RWPE2 (cell line): ENCODE measurements at regions not wholly inside any gene's neighbourhood (a gene's known extent, or its start where the extent isn't known, plus 50 kb on each side); places are given as distances from the start of the nearest gene placed in this dataset.

Source experiments
- ATAC-seq: fragments of 200-7000 bp; cut with Tn5 transposase; 3 replicates; pipeline ENCODE4 v1.9.1; 2021; ENCODE audit warnings: low read depth
- DNase-seq: peaks from one replicate; pipeline ENCODE4 v3.0.0-alpha.2; 2020; ENCODE audit warnings: low spot score
- H3K27ac ChIP-seq: fragments of 450-650 bp; 2 replicates; pipeline ENCODE4 v1.5.1; 2017; ENCODE audit warnings: mild to moderate bottlenecking; ENCODE audit not compliant: poor library complexity, severe bottlenecking
- H3K27me3 ChIP-seq: fragments of 250-450 bp; sonication (Bioruptor Pico); 2 replicates; pipeline ENCODE4 v1.5.1; 2021; ENCODE audit warnings: mild to moderate bottlenecking, moderate library complexity; ENCODE audit not compliant: insufficient read depth, poor library complexity, severe bottlenecking
- H3K36me3 ChIP-seq: fragments of 250-450 bp; sonication (Bioruptor Pico); 2 replicates; pipeline ENCODE4 v1.5.1; 2020; ENCODE audit warnings: low read depth, mild to moderate bottlenecking, moderate library complexity
- H3K4me1 ChIP-seq: fragments of 250-450 bp; sonication (Bioruptor Pico); 2 replicates; pipeline ENCODE4 v1.5.1; 2021; ENCODE audit warnings: mild to moderate bottlenecking, moderate library complexity; ENCODE audit not compliant: insufficient read depth, poor library complexity, severe bottlenecking
- H3K4me3 ChIP-seq: fragments of 250-450 bp; sonication (Bioruptor Pico); 2 replicates; pipeline ENCODE4 v1.5.1; 2021; ENCODE audit warnings: mild to moderate bottlenecking, moderate library complexity; ENCODE audit not compliant: severe bottlenecking
- H3K9me3 ChIP-seq: fragments of 250-450 bp; sonication (Bioruptor Pico); 2 replicates; pipeline ENCODE4 v1.5.1; 2021; ENCODE audit warnings: mild to moderate bottlenecking, moderate library complexity; ENCODE audit not compliant: severe bottlenecking
- CTCF ChIP-seq: fragments of 450-650 bp; IDR thresholded peaks from one replicate; pipeline ENCODE4 v1.5.1; 2017; ENCODE audit warnings: mild to moderate bottlenecking, moderate library complexity; ENCODE audit not compliant: poor library complexity, severe bottlenecking

DNA sequence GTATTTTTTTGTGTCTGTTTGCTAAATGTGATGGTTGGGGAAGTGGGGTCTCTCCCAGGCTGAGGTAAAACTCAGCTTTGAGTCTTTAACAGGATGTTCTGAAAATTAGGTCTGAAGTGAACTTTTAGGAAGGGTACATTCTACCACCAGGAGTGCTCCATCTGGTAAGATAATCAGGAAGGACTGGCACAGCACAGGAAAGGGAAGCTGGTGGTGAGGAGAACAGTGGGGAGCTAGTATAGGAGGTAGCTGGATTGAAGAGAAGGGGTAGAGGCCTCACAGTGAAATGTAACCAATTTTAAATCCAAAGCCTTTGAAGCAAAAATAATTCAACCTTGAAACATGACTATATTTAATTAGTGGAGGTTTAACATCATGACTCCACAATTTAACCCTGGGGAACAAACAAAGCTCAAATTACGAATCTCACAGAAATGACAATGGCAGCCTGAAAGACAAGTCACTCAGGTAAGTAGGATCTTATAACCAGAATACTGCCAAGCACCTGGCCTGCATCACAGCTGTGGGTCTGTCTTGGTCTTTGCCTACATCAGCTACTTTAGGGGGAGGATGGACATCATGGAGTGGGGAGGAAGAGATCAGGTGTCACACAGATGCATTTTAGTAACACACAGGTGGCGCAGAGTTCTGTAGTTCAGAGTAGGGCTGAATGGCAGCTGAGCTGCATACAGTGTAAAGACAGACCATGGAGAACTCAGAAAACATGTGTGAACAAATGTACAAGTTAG is 445.3 kb downstream of the DMRT2 start:
- TF ChIP-seq CTCF: no peak
- Histone ChIP-seq H3K27me3 (no peaks in the 10 kb centered on the region), H3K4me3 (no peak overlapping the region), H3K9me3 (no peaks in the 10 kb centered on the region), H3K4me1 (no peaks in the 10 kb centered on the region), H3K36me3 (no peaks in the 10 kb centered on the region), H3K27ac (no peak overlapping the region)
- no peak for ATAC-seq
- DNase-seq: no peak

DNA sequence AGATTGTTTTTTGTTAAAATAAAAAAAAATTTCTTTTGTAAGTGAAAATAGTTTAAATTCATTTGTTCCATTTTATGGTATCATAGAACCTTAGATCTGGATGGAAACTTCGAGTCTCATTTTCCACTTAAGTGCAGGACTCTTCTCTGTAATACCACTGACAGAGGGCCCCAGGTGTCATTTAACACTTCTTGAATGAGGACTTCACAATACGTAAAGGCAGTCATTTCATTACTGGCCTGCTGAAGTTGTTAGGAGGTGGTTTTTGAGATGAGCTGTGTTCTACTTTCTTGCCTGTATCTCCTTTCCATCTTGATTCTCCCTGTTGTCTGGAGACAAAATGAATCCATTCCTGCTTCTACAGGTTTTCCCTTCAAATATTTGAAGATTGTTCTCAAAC is 455.3 kb downstream of the DMRT2 start:
- Histone ChIP-seq H3K4me3 (no peak overlapping the region), H3K27me3 (no peaks in the 10 kb centered on the region), H3K27ac (no peak overlapping the region), H3K4me1 (no peaks in the 10 kb centered on the region), H3K9me3 (no peaks in the 10 kb centered on the region), H3K36me3 (no peaks in the 10 kb centered on the region)
- TF ChIP-seq CTCF: no peak
- DNase-seq (no peak), ATAC-seq (no peak)

- TF ChIP-seq CTCF: no peak
- Histone ChIP-seq H3K4me1 (peaks cover 13% of the 10 kb centered on the region), H3K27me3 (no peaks in the 10 kb centered on the region), H3K27ac (no peak overlapping the region), H3K9me3 (no peaks in the 10 kb centered on the region), H3K36me3 (no peaks in the 10 kb centered on the region), H3K4me3 (no peak overlapping the region)
- ATAC-seq (0 out of 3 replicates have a peak, but pooled peaks have one; percentile 56), DNase-seq (no peak)
These were observed 460.6 kb downstream of the DMRT2 start for GRCh38 chr9:1510712-1511111.

GRCh38 chr9:1513105-1513504 is 462.9 kb downstream of the DMRT2 start:
- Histone ChIP-seq H3K27me3 (no peaks in the 10 kb centered on the region), H3K4me1 (peaks cover 13% of the 10 kb centered on the region), H3K4me3 (no peak overlapping the region), H3K36me3 (no peaks in the 10 kb centered on the region), H3K27ac (peak overlapping the region; percentile 12), H3K9me3 (no peaks in the 10 kb centered on the region)
- ATAC-seq (peak; percentile 53), DNase-seq (no peak)
- no peak for TF ChIP-seq CTCF

DNA sequence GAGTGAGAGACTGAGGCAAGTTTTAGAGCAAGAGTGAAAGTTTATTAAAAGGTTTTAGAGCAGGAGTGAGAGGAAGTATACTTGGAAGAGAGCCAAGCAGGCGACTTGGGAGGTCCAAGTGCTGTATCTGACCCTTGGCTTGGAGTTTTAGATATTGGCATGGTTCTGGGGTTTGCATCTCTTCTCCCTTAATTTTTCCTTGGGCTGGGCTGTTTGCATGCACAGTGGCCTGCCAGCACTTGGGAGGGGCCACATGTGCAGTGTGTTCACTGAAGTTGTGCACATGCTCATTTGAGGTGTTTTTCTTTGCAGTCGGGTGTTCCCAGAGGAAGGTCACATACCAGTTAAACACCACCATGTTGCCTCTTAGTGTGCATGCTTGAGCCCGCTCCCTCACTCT is 464.1 kb downstream of the DMRT2 start:
- no peaks in the 10 kb centered on the region for H3K27me3 ChIP-seq
- H3K9me3 ChIP-seq: no peaks in the 10 kb centered on the region

More for the DNA sequence above, 464.1 kb downstream of the DMRT2 start:
- ATAC-seq (no peak), DNase-seq (no peak)
- Histone ChIP-seq H3K4me3 (no peak overlapping the region), H3K36me3 (no peaks in the 10 kb centered on the region), H3K4me1 (peaks cover 13% of the 10 kb centered on the region), H3K27ac (no peak overlapping the region)
- no peak for TF ChIP-seq CTCF
